HG03565 (cell line): ENCODE measurements at regions not wholly inside any gene's neighbourhood (a gene's known extent, or its start where the extent isn't known, plus 50 kb on each side); places are given as distances from the start of the nearest gene placed in this dataset.
"Not testable (repeated sequence)": the region's sequence is repeated elsewhere in the genome, so short reads cannot be mapped to it uniquely, and the experiment has no call there.

ENCODE experiments used
- ATAC-seq: cut with Tn5 transposase; IDR thresholded peaks from one replicate; pipeline ENCODE4 v1.9.1; 2021; ENCODE audit warnings: mild to moderate bottlenecking, moderate library complexity; ENCODE audit not compliant: unreplicated experiment

- ATAC-seq: not testable (repeated sequence)
These were observed 257.7 kb upstream of the MEIS1 start for GRCh38 chr2:66177128-66177796.

GRCh38 chr2:66174491-66174890 lies 260.4 kb upstream of the MEIS1 start:
- no peak for ATAC-seq

- no peak for ATAC-seq
These were observed 261.3 kb upstream of the MEIS1 start for GRCh38 chr2:66173645-66174044.

- ATAC-seq: no peak
These were observed 263.4 kb upstream of the MEIS1 start for GRCh38 chr2:66171530-66171929.

GRCh38 chr2:66170744-66171330 lies 264.1 kb upstream of the MEIS1 start:
- no peak for ATAC-seq

- ATAC-seq: no peak
These were observed 265.8 kb upstream of the MEIS1 start for GRCh38 chr2:66169076-66169475.

GRCh38 chr2:66164470-66164869 lies 270.5 kb upstream of the MEIS1 start:
- ATAC-seq: no peak

- no peak for ATAC-seq
These were observed 278.8 kb upstream of the MEIS1 start for GRCh38 chr2:66156171-66156570.

GRCh38 chr2:66153941-66154340 lies 281.0 kb upstream of the MEIS1 start:
- ATAC-seq: no peak

GRCh38 chr2:66145490-66145889 lies 289.4 kb upstream of the MEIS1 start:
- ATAC-seq: no peak

- not testable (repeated sequence) for ATAC-seq
These were observed 290.6 kb upstream of the MEIS1 start for GRCh38 chr2:66144324-66144723.

- ATAC-seq: no peak
These were observed 297.3 kb upstream of the MEIS1 start for GRCh38 chr2:66137606-66138130.

- ATAC-seq: no peak
These were observed 300.7 kb upstream of the MEIS1 start for GRCh38 chr2:66134138-66134701.

- no peak for ATAC-seq
These were observed 307.3 kb upstream of the MEIS1 start for GRCh38 chr2:66127656-66128055.

- no peak for ATAC-seq
These were observed 307.9 kb upstream of the MEIS1 start for GRCh38 chr2:66127061-66127460.

GRCh38 chr2:66125951-66126350 lies 309.0 kb upstream of the MEIS1 start:
- no peak for ATAC-seq

- no peak for ATAC-seq
These were observed 312.4 kb upstream of the MEIS1 start for GRCh38 chr2:66122516-66122915.

GRCh38 chr2:66121946-66122345 lies 313.0 kb upstream of the MEIS1 start:
- ATAC-seq: no peak

- ATAC-seq: no peak
These were observed 320.8 kb upstream of the MEIS1 start for GRCh38 chr2:66113988-66114625.

GRCh38 chr2:66111706-66112105 lies 323.2 kb upstream of the MEIS1 start:
- ATAC-seq: no peak

- ATAC-seq: no peak
These were observed 324.3 kb upstream of the MEIS1 start for GRCh38 chr2:66110608-66111007.

- no peak for ATAC-seq
These were observed 324.8 kb upstream of the MEIS1 start for GRCh38 chr2:66110086-66110485.
